Testis (tissue), 2 donors: ENCODE measurements at regions not wholly inside any gene's neighbourhood (a gene's known extent, or its start where the extent isn't known, plus 50 kb on each side); places are given as distances from the start of the nearest gene placed in this dataset.

Experiments
- DNase-seq: peaks from one replicate; pipeline ENCODE4 v3.0.0-alpha.2; 2019
- H3K27ac ChIP-seq, 2 donors: fragments of 200-600 bp; sonication (generic); one replicate each; pipeline ENCODE4 v1.5.1; 2019
- H3K27me3 ChIP-seq: fragments of 200-600 bp; sonication (generic); one replicate; pipeline ENCODE4 v1.5.1; 2019
- H3K36me3 ChIP-seq: fragments of 200-600 bp; sonication (generic); one replicate; pipeline ENCODE4 v1.5.1; 2017; ENCODE audit warnings: low read depth; ENCODE audit errors: missing control alignments
- H3K4me1 ChIP-seq: fragments of 200-600 bp; sonication (generic); one replicate; pipeline ENCODE4 v1.5.1; 2019
- H3K4me3 ChIP-seq, 2 donors: fragments of 200-600 bp; sonication (generic); one replicate each; pipeline ENCODE4 v1.5.1; 2017 to 2019
- H3K9me3 ChIP-seq: fragments of 200-600 bp; sonication (generic); one replicate; pipeline ENCODE4 v1.5.1; 2017
- POLR2A ChIP-seq: fragments of 450-650 bp; IDR thresholded peaks from one replicate; pipeline ENCODE4 v1.6.1; 2017; ENCODE audit warnings: antibody characterized with exemption, mild to moderate bottlenecking, moderate library complexity
- WGBS, 2 donors: methylation state at CpG; one replicate each; pipeline ENCODE4 v1.1.5; 2018; 5-methylcytosine and 5-hydroxymethylcytosine counted together
- intact Hi-C: fragments of 100-400 bp; cut with DNase I; formaldehyde crosslinking; loops from one replicate; pipeline ENCODE4 v1.15.1; 2023; ENCODE audit warnings: low total_unique reads
- TF ChIP-seq, protein P1 (sequence below), 3 experiments: fragments of 450-650 bp in 2 of 3; fragments of 200-600 bp in 1 of 3; sonication (generic) in 1 of 3; IDR thresholded peaks; one replicate each; pipeline ENCODE4 v1.5.1; 2016 to 2019; ENCODE audit warnings: antibody characterized with exemption in 3 of 3, mild to moderate bottlenecking in 2 of 3, moderate library complexity in 1 of 3

DNA sequence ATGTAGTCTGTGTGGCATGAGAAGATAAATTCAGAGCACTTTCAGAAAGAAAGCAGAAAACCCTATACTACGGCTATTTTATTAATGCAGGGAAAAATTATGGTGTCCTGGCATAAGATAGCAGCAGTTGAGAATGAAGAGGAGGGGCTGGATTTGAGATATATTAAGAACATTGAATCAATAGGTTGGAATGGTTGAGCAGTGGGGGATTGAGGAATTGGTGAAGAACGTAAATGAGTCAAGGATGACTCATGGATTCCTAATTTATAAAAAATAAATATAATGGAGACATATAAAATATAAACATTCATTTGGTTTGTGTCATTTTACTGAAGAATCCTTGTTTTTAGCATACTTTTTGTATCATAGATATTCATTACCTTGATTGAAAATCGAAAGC is 234.3 kb upstream of the ADAMTS5 start:
- Histone ChIP-seq H3K36me3 (no peaks in the 10 kb centered on the region), H3K9me3 (no peaks in the 10 kb centered on the region), H3K4me1 (peaks cover 7% of the 10 kb centered on the region), H3K27me3 (no peaks in the 10 kb centered on the region), H3K27ac (no peak overlapping the region), H3K4me3 (no peak overlapping the region)
- intact Hi-C loops, result no loop called here
- TF ChIP-seq POLR2A, result no peak
- WGBS, 2 donors, result 77 to 82% methylated on average over 3 of the region's 3 CpGs
- DNase-seq, result no peak

DNA sequence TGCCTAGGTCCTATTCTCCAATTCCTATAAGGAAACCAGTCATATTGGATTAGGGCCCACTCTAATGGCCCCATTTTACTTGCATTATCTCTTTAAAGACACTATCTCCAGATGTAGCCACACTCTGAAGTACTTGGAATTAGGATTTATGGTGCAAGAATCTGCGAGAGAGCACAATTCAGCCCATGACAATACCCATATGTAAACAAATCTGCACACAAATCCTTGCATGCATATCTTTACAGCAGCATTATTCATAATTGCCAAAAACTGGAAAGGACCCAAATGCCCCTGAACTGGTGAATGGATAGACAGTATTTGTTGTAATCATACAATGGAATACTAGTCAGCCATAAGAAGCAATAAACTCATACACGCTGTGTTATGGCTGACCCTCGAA is 229.8 kb upstream of the ADAMTS5 start:
- no peaks in the 10 kb centered on the region for H3K9me3 ChIP-seq
- intact Hi-C loops, result no loop called here
- no peaks in the 10 kb centered on the region for H3K4me1 ChIP-seq
- no peak overlapping the region for H3K4me3 ChIP-seq
- no peak for TF ChIP-seq POLR2A
- TF ChIP-seq, protein P1, sequence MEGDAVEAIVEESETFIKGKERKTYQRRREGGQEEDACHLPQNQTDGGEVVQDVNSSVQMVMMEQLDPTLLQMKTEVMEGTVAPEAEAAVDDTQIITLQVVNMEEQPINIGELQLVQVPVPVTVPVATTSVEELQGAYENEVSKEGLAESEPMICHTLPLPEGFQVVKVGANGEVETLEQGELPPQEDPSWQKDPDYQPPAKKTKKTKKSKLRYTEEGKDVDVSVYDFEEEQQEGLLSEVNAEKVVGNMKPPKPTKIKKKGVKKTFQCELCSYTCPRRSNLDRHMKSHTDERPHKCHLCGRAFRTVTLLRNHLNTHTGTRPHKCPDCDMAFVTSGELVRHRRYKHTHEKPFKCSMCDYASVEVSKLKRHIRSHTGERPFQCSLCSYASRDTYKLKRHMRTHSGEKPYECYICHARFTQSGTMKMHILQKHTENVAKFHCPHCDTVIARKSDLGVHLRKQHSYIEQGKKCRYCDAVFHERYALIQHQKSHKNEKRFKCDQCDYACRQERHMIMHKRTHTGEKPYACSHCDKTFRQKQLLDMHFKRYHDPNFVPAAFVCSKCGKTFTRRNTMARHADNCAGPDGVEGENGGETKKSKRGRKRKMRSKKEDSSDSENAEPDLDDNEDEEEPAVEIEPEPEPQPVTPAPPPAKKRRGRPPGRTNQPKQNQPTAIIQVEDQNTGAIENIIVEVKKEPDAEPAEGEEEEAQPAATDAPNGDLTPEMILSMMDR (IDR thresholded peaks at IDR 0.05), result no peak
- WGBS, 2 donors, result 87 to 92% methylated on average over 3 of the region's 3 CpGs
- DNase-seq, result no peak
- H3K27ac ChIP-seq, result no peak overlapping the region
- H3K36me3 ChIP-seq, result no peaks in the 10 kb centered on the region
- H3K27me3 ChIP-seq, result no peaks in the 10 kb centered on the region

DNA sequence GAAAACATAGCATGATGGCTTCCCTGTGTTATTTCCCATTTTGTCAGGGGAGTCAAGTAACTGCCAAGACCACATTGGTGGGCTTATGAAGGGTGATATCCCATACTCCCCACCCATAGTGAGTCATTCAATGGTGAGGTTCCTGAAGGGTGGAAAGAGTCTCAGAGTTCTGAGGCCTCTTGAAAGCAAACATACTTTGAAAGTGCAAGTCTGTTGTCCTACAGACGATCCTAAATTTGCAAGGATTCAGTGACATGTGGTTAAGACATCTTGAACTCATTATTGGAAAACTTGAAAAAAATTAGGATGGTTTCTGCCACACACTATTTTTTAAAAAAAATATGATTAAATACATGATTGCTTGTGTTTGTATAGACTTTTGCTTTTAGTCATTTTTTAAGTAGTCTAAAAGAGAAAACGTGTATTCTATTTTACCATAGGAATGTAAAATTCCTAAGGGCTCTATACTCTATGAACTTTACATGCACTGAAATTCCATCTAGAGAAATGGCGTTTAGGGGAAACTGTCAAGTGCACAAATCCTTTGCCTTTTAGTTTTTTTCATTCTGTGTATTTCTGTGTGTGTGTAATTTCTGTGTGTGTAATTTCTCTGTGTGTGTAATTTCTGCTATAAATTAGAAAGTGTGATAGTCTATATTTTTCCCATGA is 225.5 kb upstream of the ADAMTS5 start:
- Histone ChIP-seq H3K27me3 (no peaks in the 10 kb centered on the region), H3K4me1 (no peaks in the 10 kb centered on the region), H3K4me3 (no peak overlapping the region), H3K27ac (no peak overlapping the region), H3K36me3 (no peaks in the 10 kb centered on the region), H3K9me3 (no peaks in the 10 kb centered on the region)
- TF ChIP-seq, protein P1 (IDR thresholded peaks at IDR 0.05), result no peak
- TF ChIP-seq POLR2A, result no peak
- intact Hi-C loops, result no loop called here
- DNase-seq, result no peak
- WGBS, 2 donors, result 75 to 79% methylated on average over 3 of the region's 3 CpGs

DNA sequence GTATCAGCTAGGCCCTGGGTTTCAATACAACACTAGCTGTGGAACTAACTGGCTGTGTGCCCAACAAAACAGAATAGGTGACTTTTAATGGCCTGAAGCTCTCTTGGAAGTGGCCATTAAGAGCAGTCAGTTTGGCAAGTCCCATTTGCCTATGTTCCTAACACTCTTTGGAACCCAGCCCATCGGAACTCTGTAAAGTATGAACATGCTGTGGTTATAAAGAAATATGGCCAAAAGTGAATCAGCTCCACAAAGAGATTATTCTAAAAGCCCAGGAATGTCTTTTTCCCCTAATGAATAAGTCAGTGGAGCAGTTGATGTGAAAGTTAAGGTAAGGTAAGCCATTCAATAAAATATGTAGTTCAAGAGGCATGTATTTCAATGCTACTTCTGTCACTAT is 223.7 kb upstream of the ADAMTS5 start:
- H3K4me3 ChIP-seq, result no peak overlapping the region
- H3K27ac ChIP-seq, result no peak overlapping the region
- intact Hi-C loops, result no loop called here
- no peaks in the 10 kb centered on the region for H3K36me3 ChIP-seq
- no peaks in the 10 kb centered on the region for H3K9me3 ChIP-seq
- WGBS, 2 donors, result 33 to 63% methylated on average over 1 of the region's 1 CpG
- TF ChIP-seq, protein P1 (IDR thresholded peaks at IDR 0.05), result no peak
- no peak for TF ChIP-seq POLR2A
- H3K27me3 ChIP-seq, result no peaks in the 10 kb centered on the region
- DNase-seq, result peak; percentile 44
- H3K4me1 ChIP-seq, result no peaks in the 10 kb centered on the region

DNA sequence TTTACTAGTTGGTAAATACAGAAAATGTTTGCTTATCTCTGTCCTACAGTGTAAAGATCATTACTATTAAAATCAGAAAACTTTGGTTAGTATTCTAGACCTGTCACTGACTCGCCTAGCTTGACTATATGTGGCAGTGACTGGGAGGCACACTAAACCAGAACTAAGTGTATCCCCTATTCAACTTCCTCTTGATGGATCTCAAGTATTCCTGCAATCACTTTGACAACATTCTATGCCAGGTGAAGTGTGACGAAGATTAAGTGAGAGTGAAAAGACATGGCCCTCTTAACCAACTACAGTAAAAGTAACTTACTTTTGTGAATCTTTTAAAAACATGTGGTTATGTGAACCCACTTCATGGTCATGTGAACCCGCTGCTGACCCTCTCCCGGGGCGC is 223.0 kb upstream of the ADAMTS5 start:
- Histone ChIP-seq H3K27me3 (no peaks in the 10 kb centered on the region), H3K36me3 (no peaks in the 10 kb centered on the region), H3K4me1 (no peaks in the 10 kb centered on the region), H3K4me3 (no peak overlapping the region), H3K9me3 (no peaks in the 10 kb centered on the region), H3K27ac (no peak overlapping the region)
- 85 to 95% methylated on average over 5 of the region's 5 CpGs for WGBS, 2 donors
- intact Hi-C loops, result no loop called here
- DNase-seq, result no peak
- TF ChIP-seq POLR2A, result no peak
- TF ChIP-seq, protein P1 (IDR thresholded peaks at IDR 0.05), result no peak
